Chondrocyte (in vitro differentiated cells): ENCODE measurements at regions not wholly inside any gene's neighbourhood (a gene's known extent, or its start where the extent isn't known, plus 50 kb on each side); places are given as distances from the start of the nearest gene placed in this dataset.

Experiments
- DNase-seq: peaks from one replicate; pipeline ENCODE4 v3.0.0; 2021; ENCODE audit warnings: mixed read lengths, low spot score
- H3K27ac Mint-ChIP-seq: one replicate; pipeline ENCODE4 v1.8.0; 2021; ENCODE audit warnings: mild to moderate bottlenecking, moderate library complexity, mixed read lengths; ENCODE audit not compliant: unreplicated experiment
- H3K27me3 Mint-ChIP-seq: 2 replicates; pipeline ENCODE4 v1.8.0; 2021; ENCODE audit warnings: low read depth, mixed read lengths
- H3K36me3 Mint-ChIP-seq: 2 replicates; pipeline ENCODE4 v1.8.0; 2021; ENCODE audit warnings: low read depth, mixed read lengths
- H3K4me1 Mint-ChIP-seq: 2 replicates; pipeline ENCODE4 v1.8.0; 2021; ENCODE audit warnings: low read depth, mild to moderate bottlenecking, mixed read lengths
- H3K4me3 Mint-ChIP-seq: one replicate; pipeline ENCODE4 v1.8.0; 2021; ENCODE audit warnings: mild to moderate bottlenecking, moderate library complexity, mixed read lengths; ENCODE audit not compliant: unreplicated experiment
- H3K9me3 Mint-ChIP-seq: 2 replicates; pipeline ENCODE4 v1.8.0; 2021; ENCODE audit warnings: low read depth, mixed read lengths
- CTCF ChIP-seq: fragments of 200-600 bp; sonication (generic); IDR thresholded peaks from 2 replicates; pipeline ENCODE4 v1.5.0; 2021; ENCODE audit warnings: antibody characterized with exemption, mild to moderate bottlenecking, moderate library complexity

DNA sequence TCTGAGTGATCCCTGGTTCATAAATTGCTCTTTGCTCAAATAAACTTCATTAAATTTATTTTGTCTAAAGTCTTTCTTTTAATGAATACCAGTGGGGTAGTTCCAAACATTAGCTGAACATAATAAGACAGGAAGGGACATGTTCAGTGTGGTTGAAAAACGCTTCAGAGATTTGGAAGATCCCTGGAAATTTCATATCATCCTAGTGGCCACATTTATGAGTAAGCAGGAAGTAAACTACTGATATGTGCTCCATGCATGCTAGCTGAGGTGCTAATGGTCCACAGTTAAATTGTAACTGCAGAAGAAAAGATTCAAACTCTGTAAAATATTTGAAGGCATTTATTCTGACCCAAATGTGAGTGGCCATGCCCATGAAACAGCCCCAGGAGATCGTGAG, 1328.7 kb downstream of the ADGRL3 start:
- H3K36me3 Mint-ChIP-seq, result no peaks in the 10 kb centered on the region
- DNase-seq, result no peak
- peaks cover 4% of the 10 kb centered on the region for H3K9me3 Mint-ChIP-seq
- no peaks in the 10 kb centered on the region for H3K4me1 Mint-ChIP-seq
- peaks cover 6% of the 10 kb centered on the region for H3K27me3 Mint-ChIP-seq
- H3K27ac Mint-ChIP-seq, result no peak overlapping the region
- no peak for TF ChIP-seq CTCF
- no peak overlapping the region for H3K4me3 Mint-ChIP-seq

DNA sequence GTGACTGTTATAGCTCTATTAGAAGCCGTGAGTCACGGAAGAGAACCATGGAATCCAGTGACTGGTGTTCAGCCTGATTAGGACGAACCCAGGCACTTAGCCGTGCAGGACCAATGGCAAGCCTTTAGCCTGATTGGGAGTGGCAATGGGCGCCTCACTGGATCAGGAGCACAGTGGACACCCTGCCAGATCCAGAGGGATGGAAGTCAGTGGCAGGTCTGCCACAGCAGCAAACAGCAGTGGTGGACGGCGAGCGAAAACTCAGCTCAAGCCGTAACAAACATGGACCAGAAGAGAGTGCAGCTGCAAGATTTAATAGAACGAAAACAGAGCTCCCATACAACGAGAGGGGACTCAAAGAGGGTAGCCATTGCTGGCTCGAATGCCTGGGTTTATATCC, 1326.5 kb downstream of the ADGRL3 start:
- Mint-ChIP-seq H3K27me3 (peaks cover 3% of the 10 kb centered on the region), H3K27ac (no peak overlapping the region)

DNA sequence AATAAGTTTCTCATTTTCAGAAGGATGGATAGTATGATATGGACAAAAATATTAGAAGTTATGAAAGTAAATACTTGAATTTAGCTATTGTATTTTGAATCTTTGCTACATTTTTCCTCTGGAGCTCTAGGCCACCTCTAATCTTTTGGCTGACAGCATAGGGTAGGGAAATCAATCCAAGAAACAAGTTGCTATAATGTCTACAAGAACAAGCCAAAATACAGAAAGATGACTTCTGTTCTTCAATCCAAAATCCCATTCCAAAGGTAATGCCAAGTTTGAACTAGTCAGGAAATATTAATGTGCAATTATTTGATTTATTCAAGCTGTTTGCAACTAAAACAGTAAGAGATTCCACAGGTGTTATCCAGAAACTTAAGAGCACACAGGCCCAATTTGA, 1323.1 kb downstream of the ADGRL3 start:
- no peak overlapping the region for H3K27ac Mint-ChIP-seq

More for the DNA sequence above, 1326.5 kb downstream of the ADGRL3 start:
- H3K36me3 Mint-ChIP-seq, result no peaks in the 10 kb centered on the region
- H3K9me3 Mint-ChIP-seq, result peaks cover 4% of the 10 kb centered on the region
- TF ChIP-seq CTCF, result no peak
- no peaks in the 10 kb centered on the region for H3K4me1 Mint-ChIP-seq
- no peak for DNase-seq
- no peak overlapping the region for H3K4me3 Mint-ChIP-seq

GRCh38 chr4:62522273-62522672, 1322.1 kb downstream of the ADGRL3 start:
- Mint-ChIP-seq H3K4me3 (no peak overlapping the region), H3K27me3 (peaks cover 4% of the 10 kb centered on the region), H3K9me3 (peaks cover 4% of the 10 kb centered on the region), H3K4me1 (no peaks in the 10 kb centered on the region), H3K27ac (no peak overlapping the region), H3K36me3 (no peaks in the 10 kb centered on the region)
- DNase-seq, result no peak
- no peak for TF ChIP-seq CTCF

More for the DNA sequence above, 1323.1 kb downstream of the ADGRL3 start:
- TF ChIP-seq CTCF, result no peak
- peaks cover 4% of the 10 kb centered on the region for H3K27me3 Mint-ChIP-seq
- no peaks in the 10 kb centered on the region for H3K4me1 Mint-ChIP-seq
- no peak overlapping the region for H3K4me3 Mint-ChIP-seq
- H3K36me3 Mint-ChIP-seq, result no peaks in the 10 kb centered on the region
- DNase-seq, result no peak
- peaks cover 4% of the 10 kb centered on the region for H3K9me3 Mint-ChIP-seq

DNA sequence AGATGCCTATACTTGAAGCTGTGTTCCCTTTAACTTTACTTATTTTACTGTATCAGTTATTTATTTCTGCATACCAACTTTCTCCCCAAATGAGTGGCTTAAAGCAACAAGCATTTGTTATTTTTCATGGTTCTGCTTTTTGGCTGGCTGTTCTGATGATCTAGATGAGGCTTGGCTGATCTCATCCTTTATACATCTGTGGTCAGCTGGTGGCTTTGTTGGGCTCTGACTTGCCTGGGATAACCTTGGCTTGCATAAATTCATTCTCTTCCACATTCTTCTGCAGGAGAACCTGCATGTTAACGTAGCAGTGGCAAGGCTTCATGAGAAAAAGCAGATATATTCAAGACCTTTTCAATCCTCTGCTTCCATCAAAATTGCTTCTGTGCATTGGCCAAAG, 1317.6 kb downstream of the ADGRL3 start:
- TF ChIP-seq CTCF, result no peak
- no peak for DNase-seq
- H3K4me1 Mint-ChIP-seq, result no peaks in the 10 kb centered on the region
- no peak overlapping the region for H3K4me3 Mint-ChIP-seq
- H3K27ac Mint-ChIP-seq, result no peak overlapping the region
- no peaks in the 10 kb centered on the region for H3K36me3 Mint-ChIP-seq
- peaks cover 7% of the 10 kb centered on the region for H3K27me3 Mint-ChIP-seq
- H3K9me3 Mint-ChIP-seq, result no peaks in the 10 kb centered on the region
